WTC11 (cell line): ENCODE measurements at regions not wholly inside any gene's neighbourhood (a gene's known extent, or its start where the extent isn't known, plus 50 kb on each side); places are given as distances from the start of the nearest gene placed in this dataset.

ENCODE experiments used
- ATAC-seq: fragments of 200-7000 bp; cut with Tn5 transposase; 2 replicates; pipeline ENCODE4 v1.10.0; 2021; ENCODE audit warnings: mild to moderate bottlenecking, moderate library complexity
- CTCF ChIA-PET: fragments of 300-600 bp; sonication (Branson Sonifier 250); formaldehyde crosslinking; loops from one replicate; lab custom pipeline; 2021; ENCODE audit warnings: antibody characterized with exemption; lab: Charles Lee
- POLR2A ChIA-PET: fragments of 350-600 bp; sonication (Branson Sonifier 250); formaldehyde crosslinking; loops from one replicate; lab custom pipeline; 2021; ENCODE audit warnings: antibody characterized with exemption; lab: Charles Lee
- DNase-seq: peaks from one replicate; pipeline ENCODE4 v3.0.0; 2021; ENCODE audit warnings: low spot score
- H3K27ac Mint-ChIP-seq: 2 replicates; pipeline ENCODE4 v1.8.0; 2021; ENCODE audit warnings: mixed read lengths
- H3K27me3 Mint-ChIP-seq: 2 replicates; pipeline ENCODE4 v1.8.0; 2021; ENCODE audit warnings: low read depth, mild to moderate bottlenecking, moderate library complexity, mixed read lengths
- H3K36me3 Mint-ChIP-seq: 2 replicates; pipeline ENCODE4 v1.8.0; 2021; ENCODE audit warnings: mixed read lengths
- H3K4me1 Mint-ChIP-seq: 2 replicates; pipeline ENCODE4 v1.8.0; 2022; ENCODE audit warnings: mixed read lengths
- H3K4me3 Mint-ChIP-seq: 2 replicates; pipeline ENCODE4 v1.8.0; 2021; ENCODE audit warnings: mild to moderate bottlenecking, moderate library complexity, mixed read lengths
- H3K9me3 Mint-ChIP-seq: 2 replicates; pipeline ENCODE4 v1.8.0; 2021; ENCODE audit warnings: mixed read lengths
- ATF1 ChIP-seq: sonication (generic); formaldehyde crosslinking; IDR thresholded peaks from 2 replicates; pipeline ENCODE4 v1.8.1; 2023; ENCODE audit warnings: mild to moderate bottlenecking, moderate library complexity, missing genetic modification reagents
- CREM ChIP-seq: sonication (generic); formaldehyde crosslinking; IDR thresholded peaks from 2 replicates; pipeline ENCODE4 v1.8.1; 2022; ENCODE audit warnings: mild to moderate bottlenecking, missing genetic modification reagents, moderate library complexity
- FOXP4 ChIP-seq: sonication (generic); formaldehyde crosslinking; IDR thresholded peaks from 2 replicates; pipeline ENCODE4 v1.8.0; 2022; ENCODE audit warnings: mild to moderate bottlenecking, missing genetic modification reagents
- HMGA2 ChIP-seq: fragments of 250-450 bp; sonication (Bioruptor Pico); IDR thresholded peaks from 2 replicates; pipeline ENCODE4 v1.4.0; 2021; ENCODE audit warnings: mild to moderate bottlenecking, moderate library complexity
- NFATC4 ChIP-seq: fragments of 250-450 bp; sonication (Bioruptor Pico); IDR thresholded peaks from 2 replicates; pipeline ENCODE4 v1.9.0; 2021; ENCODE audit warnings: mild to moderate bottlenecking
- NFE2L1 ChIP-seq: sonication (generic); formaldehyde crosslinking; IDR thresholded peaks from 2 replicates; pipeline ENCODE4 v1.8.1; 2023; ENCODE audit warnings: missing genetic modification reagents
- OVOL2 ChIP-seq: fragments of 250-450 bp; sonication (Bioruptor Pico); IDR thresholded peaks from 2 replicates; pipeline ENCODE4 v1.9.0; 2021; ENCODE audit warnings: mild to moderate bottlenecking, borderline replicate concordance
- PRDM15 ChIP-seq: sonication (generic); formaldehyde crosslinking; IDR thresholded peaks from 2 replicates; pipeline ENCODE4 v1.8.0; 2022; ENCODE audit warnings: missing genetic modification reagents
- TEAD1 ChIP-seq: sonication (generic); formaldehyde crosslinking; IDR thresholded peaks from 2 replicates; pipeline ENCODE4 v1.8.0; 2022; ENCODE audit warnings: mild to moderate bottlenecking, missing genetic modification reagents
- TEAD4 ChIP-seq: sonication (generic); formaldehyde crosslinking; IDR thresholded peaks from 2 replicates; pipeline ENCODE4 v1.8.0; 2022; ENCODE audit warnings: mild to moderate bottlenecking, missing genetic modification reagents
- TP53 ChIP-seq: sonication (generic); formaldehyde crosslinking; IDR thresholded peaks from 2 replicates; pipeline ENCODE4 v1.8.1; 2023; ENCODE audit warnings: mild to moderate bottlenecking, missing genetic modification reagents
- ZNF121 ChIP-seq: sonication (generic); formaldehyde crosslinking; IDR thresholded peaks from 2 replicates; pipeline ENCODE4 v1.8.0; 2023; ENCODE audit warnings: missing genetic modification reagents
- ZNF263 ChIP-seq: sonication (generic); formaldehyde crosslinking; IDR thresholded peaks from 2 replicates; pipeline ENCODE4 v1.8.1; 2022; ENCODE audit warnings: low read depth, mild to moderate bottlenecking, moderate library complexity, missing genetic modification reagents
- ZNF396 ChIP-seq: fragments of 250-450 bp; sonication (Bioruptor Pico); IDR thresholded peaks from 2 replicates; pipeline ENCODE4 v1.8.0; 2021; ENCODE audit warnings: mild to moderate bottlenecking, moderate library complexity, borderline replicate concordance
- TF ChIP-seq, protein P1 (sequence below): fragments of 250-450 bp; sonication (Bioruptor Pico); IDR thresholded peaks from 2 replicates; pipeline ENCODE4 v2.1.2; 2022; ENCODE audit warnings: mild to moderate bottlenecking, moderate library complexity
- TF ChIP-seq, protein P2 (sequence below): sonication (generic); formaldehyde crosslinking; IDR thresholded peaks from 2 replicates; pipeline ENCODE4 v1.8.1; 2022; ENCODE audit warnings: mild to moderate bottlenecking, missing genetic modification reagents, moderate library complexity, borderline replicate concordance
- TF ChIP-seq, protein P3 (sequence below): fragments of 200-600 bp; IDR thresholded peaks from 2 replicates; pipeline ENCODE4 v1.8.0; 2022; ENCODE audit warnings: antibody characterized with exemption
- TF ChIP-seq, protein P4 (sequence below): fragments of 250-450 bp; sonication (Bioruptor Pico); IDR thresholded peaks from 2 replicates; pipeline ENCODE4 v1.9.0; 2021; ENCODE audit warnings: mild to moderate bottlenecking, borderline replicate concordance

DNA sequence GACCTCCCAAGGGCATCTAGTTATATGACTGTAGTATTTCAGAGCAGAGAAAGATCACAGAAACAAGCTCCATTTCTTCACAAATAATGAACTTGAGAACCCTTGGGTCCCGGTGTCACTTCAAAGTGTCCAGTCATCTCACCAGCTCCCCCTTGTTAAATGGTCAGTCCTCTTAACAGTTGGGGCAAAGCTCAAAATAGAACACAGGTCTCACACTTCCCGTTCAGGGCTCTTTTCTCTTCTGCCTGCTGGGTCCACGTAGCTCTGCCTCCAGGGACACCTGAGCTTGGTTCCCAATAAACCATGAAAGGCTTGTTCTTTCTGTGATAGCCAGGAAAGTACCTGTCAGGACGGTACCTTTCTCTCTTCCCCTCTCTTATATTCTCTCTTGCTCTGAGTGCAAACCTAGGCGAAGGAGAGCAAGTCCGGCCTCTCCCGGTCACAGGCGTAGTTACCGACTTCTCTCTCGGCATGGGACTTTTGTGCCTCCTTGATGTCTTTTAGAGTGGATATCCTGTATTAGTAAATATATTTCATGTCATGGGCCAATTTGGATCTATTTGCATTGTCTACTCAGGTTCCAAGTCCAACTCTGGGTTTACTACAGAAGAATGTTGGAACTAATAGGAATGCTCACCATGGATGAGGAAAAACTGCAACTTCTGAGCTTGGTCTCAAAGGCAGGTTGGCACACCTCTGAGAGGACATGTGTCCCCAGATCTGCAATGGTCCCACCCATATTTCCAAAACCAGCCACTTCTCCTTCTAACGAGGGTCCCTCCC is 118.8 kb upstream of the PARP11 start:
- TF ChIP-seq, protein P1, sequence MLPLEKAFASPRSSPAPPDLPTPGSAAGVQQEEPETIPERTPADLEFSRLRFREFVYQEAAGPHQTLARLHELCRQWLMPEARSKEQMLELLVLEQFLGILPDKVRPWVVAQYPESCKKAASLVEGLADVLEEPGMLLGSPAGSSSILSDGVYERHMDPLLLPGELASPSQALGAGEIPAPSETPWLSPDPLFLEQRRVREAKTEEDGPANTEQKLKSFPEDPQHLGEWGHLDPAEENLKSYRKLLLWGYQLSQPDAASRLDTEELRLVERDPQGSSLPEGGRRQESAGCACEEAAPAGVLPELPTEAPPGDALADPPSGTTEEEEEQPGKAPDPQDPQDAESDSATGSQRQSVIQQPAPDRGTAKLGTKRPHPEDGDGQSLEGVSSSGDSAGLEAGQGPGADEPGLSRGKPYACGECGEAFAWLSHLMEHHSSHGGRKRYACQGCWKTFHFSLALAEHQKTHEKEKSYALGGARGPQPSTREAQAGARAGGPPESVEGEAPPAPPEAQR (CRISPR knock-in tag): no peak
- no peak for TF ChIP-seq CREM
- TF ChIP-seq NFE2L1 (CRISPR knock-in tag): no peak
- TF ChIP-seq TP53: no peak
- TF ChIP-seq OVOL2 (CRISPR knock-in tag): no peak
- TF ChIP-seq, protein P2, sequence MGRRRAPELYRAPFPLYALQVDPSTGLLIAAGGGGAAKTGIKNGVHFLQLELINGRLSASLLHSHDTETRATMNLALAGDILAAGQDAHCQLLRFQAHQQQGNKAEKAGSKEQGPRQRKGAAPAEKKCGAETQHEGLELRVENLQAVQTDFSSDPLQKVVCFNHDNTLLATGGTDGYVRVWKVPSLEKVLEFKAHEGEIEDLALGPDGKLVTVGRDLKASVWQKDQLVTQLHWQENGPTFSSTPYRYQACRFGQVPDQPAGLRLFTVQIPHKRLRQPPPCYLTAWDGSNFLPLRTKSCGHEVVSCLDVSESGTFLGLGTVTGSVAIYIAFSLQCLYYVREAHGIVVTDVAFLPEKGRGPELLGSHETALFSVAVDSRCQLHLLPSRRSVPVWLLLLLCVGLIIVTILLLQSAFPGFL (CRISPR knock-in tag): no peak
- TF ChIP-seq ZNF121 (CRISPR knock-in tag): no peak
- TF ChIP-seq ATF1: no peak
- no peak for TF ChIP-seq TEAD4 (CRISPR knock-in tag)
- TF ChIP-seq ZNF263 (CRISPR knock-in tag): no peak
- no peak for TF ChIP-seq FOXP4 (CRISPR knock-in tag)
- no peak for TF ChIP-seq NFATC4 (CRISPR knock-in tag)
- TF ChIP-seq, protein P3, sequence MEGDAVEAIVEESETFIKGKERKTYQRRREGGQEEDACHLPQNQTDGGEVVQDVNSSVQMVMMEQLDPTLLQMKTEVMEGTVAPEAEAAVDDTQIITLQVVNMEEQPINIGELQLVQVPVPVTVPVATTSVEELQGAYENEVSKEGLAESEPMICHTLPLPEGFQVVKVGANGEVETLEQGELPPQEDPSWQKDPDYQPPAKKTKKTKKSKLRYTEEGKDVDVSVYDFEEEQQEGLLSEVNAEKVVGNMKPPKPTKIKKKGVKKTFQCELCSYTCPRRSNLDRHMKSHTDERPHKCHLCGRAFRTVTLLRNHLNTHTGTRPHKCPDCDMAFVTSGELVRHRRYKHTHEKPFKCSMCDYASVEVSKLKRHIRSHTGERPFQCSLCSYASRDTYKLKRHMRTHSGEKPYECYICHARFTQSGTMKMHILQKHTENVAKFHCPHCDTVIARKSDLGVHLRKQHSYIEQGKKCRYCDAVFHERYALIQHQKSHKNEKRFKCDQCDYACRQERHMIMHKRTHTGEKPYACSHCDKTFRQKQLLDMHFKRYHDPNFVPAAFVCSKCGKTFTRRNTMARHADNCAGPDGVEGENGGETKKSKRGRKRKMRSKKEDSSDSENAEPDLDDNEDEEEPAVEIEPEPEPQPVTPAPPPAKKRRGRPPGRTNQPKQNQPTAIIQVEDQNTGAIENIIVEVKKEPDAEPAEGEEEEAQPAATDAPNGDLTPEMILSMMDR: no peak
- H3K9me3 Mint-ChIP-seq: no peaks in the 10 kb centered on the region
- peaks cover 4% of the 10 kb centered on the region; the same call in 1 of the 2 replicates for H3K27me3 Mint-ChIP-seq
- CTCF ChIA-PET: interaction anchor here (0.9 to 3.5 kb wide), 4 partner anchors 28 to 291 kb away, joined by 3 to 18 read pairs (median 8); no protein-coding TSS in a partner anchor
- no peaks in the 10 kb centered on the region for H3K36me3 Mint-ChIP-seq
- DNase-seq (no peak), ATAC-seq (no peak)
- H3K4me1 Mint-ChIP-seq: peaks cover 16% of the 10 kb centered on the region
- no peak overlapping the region for H3K27ac Mint-ChIP-seq
- POLR2A ChIA-PET: no interaction called here
- H3K4me3 Mint-ChIP-seq: no peak overlapping the region

- ChIA-PET POLR2A (interaction anchor here (0.6 kb wide), 2 partner anchors 48 to 117 kb away, joined by 3 to 4 read pairs; no protein-coding TSS in a partner anchor), CTCF (interaction anchor here (1.2 to 3.5 kb wide), 4 partner anchors 26 to 286 kb away, joined by 5 to 18 read pairs (median 8); no protein-coding TSS in a partner anchor)
- ATAC-seq (no peak), DNase-seq (no peak)
- no peaks in the 10 kb centered on the region for H3K9me3 Mint-ChIP-seq
- no peaks in the 10 kb centered on the region for H3K36me3 Mint-ChIP-seq
- H3K27ac Mint-ChIP-seq: no peak overlapping the region
- H3K4me3 Mint-ChIP-seq: no peak overlapping the region
- peaks cover 4% of the 10 kb centered on the region; the same call in 1 of the 2 replicates for H3K27me3 Mint-ChIP-seq
- peaks cover 6% of the 10 kb centered on the region; the same call in 1 of the 2 replicates for H3K4me1 Mint-ChIP-seq
- TF ChIP-seq ZNF396 (CRISPR knock-in tag) (no peak), HMGA2 (CRISPR knock-in tag) (no peak), PRDM15 (CRISPR knock-in tag) (no peak), TEAD1 (CRISPR knock-in tag) (no peak)
- TF ChIP-seq, protein P4, sequence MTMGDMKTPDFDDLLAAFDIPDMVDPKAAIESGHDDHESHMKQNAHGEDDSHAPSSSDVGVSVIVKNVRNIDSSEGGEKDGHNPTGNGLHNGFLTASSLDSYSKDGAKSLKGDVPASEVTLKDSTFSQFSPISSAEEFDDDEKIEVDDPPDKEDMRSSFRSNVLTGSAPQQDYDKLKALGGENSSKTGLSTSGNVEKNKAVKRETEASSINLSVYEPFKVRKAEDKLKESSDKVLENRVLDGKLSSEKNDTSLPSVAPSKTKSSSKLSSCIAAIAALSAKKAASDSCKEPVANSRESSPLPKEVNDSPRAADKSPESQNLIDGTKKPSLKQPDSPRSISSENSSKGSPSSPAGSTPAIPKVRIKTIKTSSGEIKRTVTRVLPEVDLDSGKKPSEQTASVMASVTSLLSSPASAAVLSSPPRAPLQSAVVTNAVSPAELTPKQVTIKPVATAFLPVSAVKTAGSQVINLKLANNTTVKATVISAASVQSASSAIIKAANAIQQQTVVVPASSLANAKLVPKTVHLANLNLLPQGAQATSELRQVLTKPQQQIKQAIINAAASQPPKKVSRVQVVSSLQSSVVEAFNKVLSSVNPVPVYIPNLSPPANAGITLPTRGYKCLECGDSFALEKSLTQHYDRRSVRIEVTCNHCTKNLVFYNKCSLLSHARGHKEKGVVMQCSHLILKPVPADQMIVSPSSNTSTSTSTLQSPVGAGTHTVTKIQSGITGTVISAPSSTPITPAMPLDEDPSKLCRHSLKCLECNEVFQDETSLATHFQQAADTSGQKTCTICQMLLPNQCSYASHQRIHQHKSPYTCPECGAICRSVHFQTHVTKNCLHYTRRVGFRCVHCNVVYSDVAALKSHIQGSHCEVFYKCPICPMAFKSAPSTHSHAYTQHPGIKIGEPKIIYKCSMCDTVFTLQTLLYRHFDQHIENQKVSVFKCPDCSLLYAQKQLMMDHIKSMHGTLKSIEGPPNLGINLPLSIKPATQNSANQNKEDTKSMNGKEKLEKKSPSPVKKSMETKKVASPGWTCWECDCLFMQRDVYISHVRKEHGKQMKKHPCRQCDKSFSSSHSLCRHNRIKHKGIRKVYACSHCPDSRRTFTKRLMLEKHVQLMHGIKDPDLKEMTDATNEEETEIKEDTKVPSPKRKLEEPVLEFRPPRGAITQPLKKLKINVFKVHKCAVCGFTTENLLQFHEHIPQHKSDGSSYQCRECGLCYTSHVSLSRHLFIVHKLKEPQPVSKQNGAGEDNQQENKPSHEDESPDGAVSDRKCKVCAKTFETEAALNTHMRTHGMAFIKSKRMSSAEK: no peak
Observed at GRCh38 chr12:3990501-3991280, 117.5 kb upstream of the PARP11 start.
